GM23338 (cell line): ENCODE measurements at regions not wholly inside any gene's neighbourhood (a gene's known extent, or its start where the extent isn't known, plus 50 kb on each side); places are given as distances from the start of the nearest gene placed in this dataset.

Source experiments
- CREB1 ChIP-seq: fragments of 250-450 bp; sonication (Bioruptor Pico); IDR thresholded peaks from 2 replicates; pipeline ENCODE4 v1.5.0; 2020; ENCODE audit warnings: low read depth, mild to moderate bottlenecking, moderate library complexity
- EZH2 ChIP-seq: fragments of 200-600 bp; sonication (generic); IDR thresholded peaks from one replicate; pipeline ENCODE4 v1.8.0; 2017; ENCODE audit warnings: antibody characterized with exemption, mild to moderate bottlenecking, low read depth; ENCODE audit not compliant: unreplicated experiment
- EZH2phosphoT487 ChIP-seq: fragments of 200-600 bp; sonication (generic); IDR thresholded peaks from one replicate; pipeline ENCODE4 v1.8.1; 2018; ENCODE audit warnings: antibody characterized with exemption; ENCODE audit not compliant: unreplicated experiment
- NANOG ChIP-seq: IDR thresholded peaks from 2 replicates; pipeline ENCODE4 v1.6.1; 2016; ENCODE audit warnings: antibody characterized with exemption, borderline replicate concordance
- POLR2AphosphoS5 ChIP-seq: IDR thresholded peaks from 2 replicates; pipeline ENCODE4 v1.6.1; 2016; ENCODE audit warnings: antibody characterized with exemption, low read depth
- STAT1 ChIP-seq: IDR thresholded peaks from one replicate; pipeline ENCODE4 v1.6.1; 2016; ENCODE audit warnings: antibody characterized with exemption; ENCODE audit not compliant: unreplicated experiment
- ZNF114 ChIP-seq: fragments of 250-450 bp; sonication (Bioruptor Pico); IDR thresholded peaks from 2 replicates; pipeline ENCODE4 v1.5.0; 2020; ENCODE audit warnings: mild to moderate bottlenecking, moderate library complexity
- TF ChIP-seq, protein P1 (sequence below), 2 experiments: fragments of 200-600 bp in 1 of 2; sonication (generic) in 1 of 2; conservative IDR thresholded peaks; 2 replicates each; pipeline versions ENCODE4 v1.5.1 to v1.6.1; 2016 to 2017; ENCODE audit warnings: antibody characterized with exemption in 2 of 2, low read depth in 2 of 2, mild to moderate bottlenecking in 2 of 2, moderate library complexity in 1 of 2
- TF ChIP-seq, protein P2 (sequence below): IDR thresholded peaks from one replicate; pipeline ENCODE4 v1.6.1; 2018; ENCODE audit warnings: antibody characterized with exemption; ENCODE audit not compliant: unreplicated experiment

DNA sequence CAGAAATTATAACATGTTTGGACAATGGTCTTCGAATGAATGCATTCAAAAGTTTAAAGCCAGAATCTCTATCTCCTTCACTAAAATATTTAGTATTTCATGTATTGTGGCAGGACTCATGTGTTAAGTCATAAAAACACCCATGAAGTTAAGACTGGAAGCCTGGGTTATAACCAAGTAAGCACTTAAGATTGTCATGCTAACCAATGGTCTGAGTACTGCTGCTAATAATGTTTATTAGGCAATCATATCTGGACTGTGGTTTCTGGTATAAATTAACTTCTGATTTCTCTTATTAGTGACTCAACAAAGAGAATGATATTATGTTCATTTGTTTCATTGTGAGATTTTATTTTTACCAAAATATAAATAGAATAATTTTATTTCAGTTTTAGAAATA is 297.9 kb upstream of the EDIL3 start:
- TF ChIP-seq, protein P1, sequence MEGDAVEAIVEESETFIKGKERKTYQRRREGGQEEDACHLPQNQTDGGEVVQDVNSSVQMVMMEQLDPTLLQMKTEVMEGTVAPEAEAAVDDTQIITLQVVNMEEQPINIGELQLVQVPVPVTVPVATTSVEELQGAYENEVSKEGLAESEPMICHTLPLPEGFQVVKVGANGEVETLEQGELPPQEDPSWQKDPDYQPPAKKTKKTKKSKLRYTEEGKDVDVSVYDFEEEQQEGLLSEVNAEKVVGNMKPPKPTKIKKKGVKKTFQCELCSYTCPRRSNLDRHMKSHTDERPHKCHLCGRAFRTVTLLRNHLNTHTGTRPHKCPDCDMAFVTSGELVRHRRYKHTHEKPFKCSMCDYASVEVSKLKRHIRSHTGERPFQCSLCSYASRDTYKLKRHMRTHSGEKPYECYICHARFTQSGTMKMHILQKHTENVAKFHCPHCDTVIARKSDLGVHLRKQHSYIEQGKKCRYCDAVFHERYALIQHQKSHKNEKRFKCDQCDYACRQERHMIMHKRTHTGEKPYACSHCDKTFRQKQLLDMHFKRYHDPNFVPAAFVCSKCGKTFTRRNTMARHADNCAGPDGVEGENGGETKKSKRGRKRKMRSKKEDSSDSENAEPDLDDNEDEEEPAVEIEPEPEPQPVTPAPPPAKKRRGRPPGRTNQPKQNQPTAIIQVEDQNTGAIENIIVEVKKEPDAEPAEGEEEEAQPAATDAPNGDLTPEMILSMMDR (conservative IDR thresholded peaks at IDR 0.05; ENCODE audit: low read depth in 2 of 2), result no peak
- TF ChIP-seq EZH2 (no peak), EZH2phosphoT487 (no peak), POLR2AphosphoS5 (no peak), STAT1 (no peak), ZNF114 (CRISPR knock-in tag) (no peak), CREB1 (CRISPR knock-in tag) (no peak), NANOG (no peak)
- TF ChIP-seq, protein P2, sequence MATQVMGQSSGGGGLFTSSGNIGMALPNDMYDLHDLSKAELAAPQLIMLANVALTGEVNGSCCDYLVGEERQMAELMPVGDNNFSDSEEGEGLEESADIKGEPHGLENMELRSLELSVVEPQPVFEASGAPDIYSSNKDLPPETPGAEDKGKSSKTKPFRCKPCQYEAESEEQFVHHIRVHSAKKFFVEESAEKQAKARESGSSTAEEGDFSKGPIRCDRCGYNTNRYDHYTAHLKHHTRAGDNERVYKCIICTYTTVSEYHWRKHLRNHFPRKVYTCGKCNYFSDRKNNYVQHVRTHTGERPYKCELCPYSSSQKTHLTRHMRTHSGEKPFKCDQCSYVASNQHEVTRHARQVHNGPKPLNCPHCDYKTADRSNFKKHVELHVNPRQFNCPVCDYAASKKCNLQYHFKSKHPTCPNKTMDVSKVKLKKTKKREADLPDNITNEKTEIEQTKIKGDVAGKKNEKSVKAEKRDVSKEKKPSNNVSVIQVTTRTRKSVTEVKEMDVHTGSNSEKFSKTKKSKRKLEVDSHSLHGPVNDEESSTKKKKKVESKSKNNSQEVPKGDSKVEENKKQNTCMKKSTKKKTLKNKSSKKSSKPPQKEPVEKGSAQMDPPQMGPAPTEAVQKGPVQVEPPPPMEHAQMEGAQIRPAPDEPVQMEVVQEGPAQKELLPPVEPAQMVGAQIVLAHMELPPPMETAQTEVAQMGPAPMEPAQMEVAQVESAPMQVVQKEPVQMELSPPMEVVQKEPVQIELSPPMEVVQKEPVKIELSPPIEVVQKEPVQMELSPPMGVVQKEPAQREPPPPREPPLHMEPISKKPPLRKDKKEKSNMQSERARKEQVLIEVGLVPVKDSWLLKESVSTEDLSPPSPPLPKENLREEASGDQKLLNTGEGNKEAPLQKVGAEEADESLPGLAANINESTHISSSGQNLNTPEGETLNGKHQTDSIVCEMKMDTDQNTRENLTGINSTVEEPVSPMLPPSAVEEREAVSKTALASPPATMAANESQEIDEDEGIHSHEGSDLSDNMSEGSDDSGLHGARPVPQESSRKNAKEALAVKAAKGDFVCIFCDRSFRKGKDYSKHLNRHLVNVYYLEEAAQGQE, result no peak
